H1 (cell line): ENCODE measurements at regions not wholly inside any gene's neighbourhood (a gene's known extent, or its start where the extent isn't known, plus 50 kb on each side); places are given as distances from the start of the nearest gene placed in this dataset.

Experiments
- CBX5 ChIP-seq: fragments of 300-800, 300-1000 bp; sonication (generic); IDR thresholded peaks from 2 replicates; pipeline ENCODE4 v1.7.1; 2016; ENCODE audit warnings: antibody characterized with exemption, low read length, low read depth
- CEBPB ChIP-seq: IDR thresholded peaks from 2 replicates; pipeline ENCODE4 v1.6.1; 2012; ENCODE audit warnings: low read depth, low read length
- EZH2 ChIP-seq: fragments of 200-600 bp; sonication (generic); IDR thresholded peaks from 2 replicates; pipeline ENCODE4 v1.7.1; 2012; ENCODE audit warnings: low read depth, mild to moderate bottlenecking, moderate library complexity, low read length, inconsistent platforms; ENCODE audit not compliant: severe bottlenecking
- HDAC6 ChIP-seq: IDR thresholded peaks from one replicate; pipeline ENCODE4 v1.7.1; 2012; ENCODE audit warnings: low read depth, mild to moderate bottlenecking, inconsistent platforms, low read length, moderate library complexity
- JUND ChIP-seq: IDR thresholded peaks from 2 replicates; pipeline ENCODE4 v1.6.1; 2011; ENCODE audit warnings: mild to moderate bottlenecking, improper control_type of control experiment, low read length
- SP1 ChIP-seq: IDR thresholded peaks from 2 replicates; pipeline ENCODE4 v1.6.1; 2011; ENCODE audit warnings: low read depth, low read length
- TAF1 ChIP-seq: IDR thresholded peaks from 2 replicates; pipeline ENCODE4 v1.6.1; 2011; ENCODE audit warnings: mild to moderate bottlenecking, low read depth, low read length
- YY1 ChIP-seq: IDR thresholded peaks from 2 replicates; pipeline ENCODE4 v1.6.1; 2011; ENCODE audit warnings: low read depth, mild to moderate bottlenecking, low read length
- TF ChIP-seq, protein P1 (sequence below), 3 experiments: IDR thresholded peaks; 1 replicate in 2 of 3; 2 replicates in 1 of 3; pipeline versions ENCODE4 v1.5.1 to v1.6.1; 2011; ENCODE audit warnings: low read length in 3 of 3, mild to moderate bottlenecking in 3 of 3, inconsistent platforms in 2 of 3, low read depth in 1 of 3, moderate library complexity in 1 of 3; ENCODE audit not compliant: insufficient read depth in 1 of 3; ENCODE audit errors: control extremely low read depth in 1 of 3
- TF ChIP-seq, protein P2 (sequence below): IDR thresholded peaks from 2 replicates; pipeline ENCODE4 v1.6.1; 2012; ENCODE audit warnings: inconsistent platforms

DNA sequence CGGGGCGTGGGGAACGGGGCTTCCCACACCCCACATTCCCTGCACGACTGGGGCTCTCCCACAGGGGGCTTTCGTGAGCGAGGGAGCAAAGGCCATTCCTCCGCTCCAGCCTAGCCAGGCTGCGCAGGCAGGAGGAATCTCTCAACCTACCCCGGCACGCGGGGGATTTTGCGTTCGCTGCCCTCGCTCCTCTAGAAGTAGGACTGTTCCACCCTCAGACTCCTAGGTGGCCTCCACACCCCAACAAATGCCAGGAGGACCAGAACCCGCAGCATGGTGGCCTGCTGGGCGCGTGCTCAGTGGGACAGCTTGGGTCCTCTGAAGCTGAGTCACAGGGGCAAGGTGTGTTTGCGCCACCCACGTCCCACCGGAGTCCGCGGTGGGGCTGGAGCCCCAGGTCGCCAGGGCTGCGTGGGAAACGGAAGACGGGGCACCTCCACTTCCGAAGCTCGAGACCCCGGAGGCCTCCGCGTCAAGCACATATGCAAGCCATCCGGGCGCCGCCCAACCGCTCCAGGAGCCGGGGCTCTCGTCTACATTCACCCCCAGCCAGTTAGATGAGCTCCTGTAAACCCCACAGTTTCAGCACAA, 1938.5 kb upstream of the DEFB115 start:
- TF ChIP-seq CBX5 (no peak), TAF1 (no peak), EZH2 (no peak), CEBPB (no peak), JUND (no peak), HDAC6 (no peak), SP1 (no peak), YY1 (no peak)
- TF ChIP-seq, protein P1, sequence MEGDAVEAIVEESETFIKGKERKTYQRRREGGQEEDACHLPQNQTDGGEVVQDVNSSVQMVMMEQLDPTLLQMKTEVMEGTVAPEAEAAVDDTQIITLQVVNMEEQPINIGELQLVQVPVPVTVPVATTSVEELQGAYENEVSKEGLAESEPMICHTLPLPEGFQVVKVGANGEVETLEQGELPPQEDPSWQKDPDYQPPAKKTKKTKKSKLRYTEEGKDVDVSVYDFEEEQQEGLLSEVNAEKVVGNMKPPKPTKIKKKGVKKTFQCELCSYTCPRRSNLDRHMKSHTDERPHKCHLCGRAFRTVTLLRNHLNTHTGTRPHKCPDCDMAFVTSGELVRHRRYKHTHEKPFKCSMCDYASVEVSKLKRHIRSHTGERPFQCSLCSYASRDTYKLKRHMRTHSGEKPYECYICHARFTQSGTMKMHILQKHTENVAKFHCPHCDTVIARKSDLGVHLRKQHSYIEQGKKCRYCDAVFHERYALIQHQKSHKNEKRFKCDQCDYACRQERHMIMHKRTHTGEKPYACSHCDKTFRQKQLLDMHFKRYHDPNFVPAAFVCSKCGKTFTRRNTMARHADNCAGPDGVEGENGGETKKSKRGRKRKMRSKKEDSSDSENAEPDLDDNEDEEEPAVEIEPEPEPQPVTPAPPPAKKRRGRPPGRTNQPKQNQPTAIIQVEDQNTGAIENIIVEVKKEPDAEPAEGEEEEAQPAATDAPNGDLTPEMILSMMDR (IDR thresholded peaks at IDR 0.05; ENCODE audit: control extremely low read depth in 1 of 3, insufficient read depth in 1 of 3, low read depth in 1 of 3, low read length in 3 of 3): no peak
- TF ChIP-seq, protein P2, sequence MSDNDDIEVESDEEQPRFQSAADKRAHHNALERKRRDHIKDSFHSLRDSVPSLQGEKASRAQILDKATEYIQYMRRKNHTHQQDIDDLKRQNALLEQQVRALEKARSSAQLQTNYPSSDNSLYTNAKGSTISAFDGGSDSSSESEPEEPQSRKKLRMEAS: no peak
